GM06990 (cell line): ENCODE measurements at regions not wholly inside any gene's neighbourhood (a gene's known extent, or its start where the extent isn't known, plus 50 kb on each side); places are given as distances from the start of the nearest gene placed in this dataset.
A peak's percentile ranks its signal among the peaks of the same experiment; 100 is the strongest.

ENCODE experiments used
- DNase-seq: peaks from one replicate; pipeline ENCODE4 v3.0.0-alpha.2; 2011; ENCODE audit not compliant: insufficient read length; ENCODE audit errors: extremely low read depth
- H3K27me3 ChIP-seq: replicated peaks from 2 replicates; pipeline ENCODE4 v1.6.0; 2011; ENCODE audit warnings: low read length; ENCODE audit not compliant: control insufficient read depth, insufficient read depth
- H3K36me3 ChIP-seq: 2 replicates; pipeline ENCODE4 v1.5.1; 2011; ENCODE audit warnings: low read length; ENCODE audit not compliant: control insufficient read depth, insufficient read depth
- H3K4me3 ChIP-seq: replicated peaks from 2 replicates; pipeline ENCODE4 v1.5.1; 2011; ENCODE audit warnings: low read depth, mild to moderate bottlenecking, control low read depth, low read length
- TF ChIP-seq, protein P1 (sequence below): IDR thresholded peaks from 2 replicates; pipeline ENCODE4 v1.5.1; 2011; ENCODE audit warnings: low read length, control low read depth, mild to moderate bottlenecking, inconsistent platforms; ENCODE audit not compliant: insufficient read depth, poor library complexity, severe bottlenecking

DNA sequence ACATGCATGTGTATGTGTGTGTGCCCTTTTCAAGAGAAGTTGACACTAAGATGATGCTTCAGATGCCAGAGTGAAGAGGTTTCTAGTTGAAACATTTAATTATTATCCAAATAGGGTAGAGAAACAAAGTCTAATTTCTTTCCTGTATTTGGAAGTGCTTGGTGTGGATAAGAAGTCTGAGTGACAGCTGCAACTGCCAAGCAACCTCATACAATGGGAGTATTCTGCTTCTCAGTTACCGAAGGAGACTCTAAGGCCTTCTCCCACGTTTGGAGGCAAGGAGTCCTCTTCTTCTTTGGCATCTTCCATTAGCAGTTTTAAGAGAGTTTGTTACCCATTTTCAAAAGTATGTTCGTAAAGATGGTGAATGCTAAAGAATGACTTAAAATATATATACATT is 82.4 kb downstream of the HDGFL1 start:
- no peaks in the 10 kb centered on the region for H3K27me3 ChIP-seq
- no peak overlapping the region for H3K4me3 ChIP-seq
- DNase-seq, result no peak
- no peaks in the 10 kb centered on the region for H3K36me3 ChIP-seq
- TF ChIP-seq, protein P1, sequence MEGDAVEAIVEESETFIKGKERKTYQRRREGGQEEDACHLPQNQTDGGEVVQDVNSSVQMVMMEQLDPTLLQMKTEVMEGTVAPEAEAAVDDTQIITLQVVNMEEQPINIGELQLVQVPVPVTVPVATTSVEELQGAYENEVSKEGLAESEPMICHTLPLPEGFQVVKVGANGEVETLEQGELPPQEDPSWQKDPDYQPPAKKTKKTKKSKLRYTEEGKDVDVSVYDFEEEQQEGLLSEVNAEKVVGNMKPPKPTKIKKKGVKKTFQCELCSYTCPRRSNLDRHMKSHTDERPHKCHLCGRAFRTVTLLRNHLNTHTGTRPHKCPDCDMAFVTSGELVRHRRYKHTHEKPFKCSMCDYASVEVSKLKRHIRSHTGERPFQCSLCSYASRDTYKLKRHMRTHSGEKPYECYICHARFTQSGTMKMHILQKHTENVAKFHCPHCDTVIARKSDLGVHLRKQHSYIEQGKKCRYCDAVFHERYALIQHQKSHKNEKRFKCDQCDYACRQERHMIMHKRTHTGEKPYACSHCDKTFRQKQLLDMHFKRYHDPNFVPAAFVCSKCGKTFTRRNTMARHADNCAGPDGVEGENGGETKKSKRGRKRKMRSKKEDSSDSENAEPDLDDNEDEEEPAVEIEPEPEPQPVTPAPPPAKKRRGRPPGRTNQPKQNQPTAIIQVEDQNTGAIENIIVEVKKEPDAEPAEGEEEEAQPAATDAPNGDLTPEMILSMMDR, result no peak

DNA sequence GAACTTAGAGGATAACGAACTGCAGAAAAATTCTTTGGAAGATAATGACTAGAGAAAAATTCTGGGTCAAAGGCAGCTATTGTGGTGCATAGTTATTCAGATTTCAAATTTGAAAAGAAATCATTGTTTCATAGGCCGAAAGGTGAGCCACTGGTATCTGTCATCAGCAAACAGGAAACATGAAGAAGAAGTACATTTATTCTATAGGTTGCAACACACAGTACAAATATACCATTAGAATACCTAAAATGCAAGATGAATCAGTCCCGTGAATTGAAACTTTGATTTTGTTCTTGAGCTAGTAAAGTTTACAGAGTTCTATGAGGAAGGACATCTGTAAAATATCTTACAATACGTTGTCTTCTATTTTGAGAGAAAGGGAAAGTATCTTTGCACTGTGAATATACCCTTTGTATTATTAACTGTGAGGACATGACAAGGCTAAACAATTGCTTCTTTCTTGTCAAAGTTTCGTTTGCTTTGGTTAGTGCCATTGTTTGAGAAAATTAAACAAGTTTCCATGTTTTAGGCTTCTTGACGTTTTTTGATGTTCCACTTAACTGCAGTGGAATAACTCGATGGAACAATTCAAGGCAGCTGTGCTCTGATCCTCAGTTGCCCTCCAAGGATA is 84.7 kb downstream of the HDGFL1 start:
- no peaks in the 10 kb centered on the region for H3K36me3 ChIP-seq
- H3K4me3 ChIP-seq, result no peak overlapping the region
- TF ChIP-seq, protein P1, result no peak
- H3K27me3 ChIP-seq, result no peaks in the 10 kb centered on the region
- no peak for DNase-seq

DNA sequence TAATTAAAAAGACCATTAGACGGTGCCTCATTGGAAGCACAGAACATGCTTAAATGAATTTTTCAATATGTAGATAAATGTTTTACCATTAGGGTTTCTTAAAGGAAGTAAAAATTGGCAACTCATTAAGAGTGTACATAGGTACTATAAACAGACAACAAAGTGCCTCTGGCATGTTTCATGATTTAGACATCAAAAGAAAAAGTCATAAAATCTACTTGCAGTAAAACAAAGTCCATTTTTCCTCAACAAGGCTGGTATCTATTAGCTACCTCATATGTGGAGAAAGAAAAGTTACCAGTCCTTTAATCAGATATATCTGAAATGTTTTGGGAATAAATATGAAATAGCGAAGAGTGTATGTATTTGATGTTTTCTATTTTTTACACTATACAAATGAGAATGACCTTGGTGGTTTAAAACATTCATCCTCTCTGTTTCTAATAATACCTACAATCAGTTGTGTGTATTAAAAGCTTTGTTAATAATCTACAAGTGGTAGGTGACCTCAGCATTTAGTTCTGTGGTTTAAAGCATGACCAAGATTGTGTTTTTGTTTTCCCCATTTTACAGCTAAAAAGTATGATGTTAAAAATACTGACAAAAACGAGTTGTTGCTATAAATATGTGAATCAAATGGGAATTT is 87.5 kb downstream of the HDGFL1 start:
- no peak overlapping the region for H3K4me3 ChIP-seq
- no peaks in the 10 kb centered on the region for H3K27me3 ChIP-seq
- H3K36me3 ChIP-seq, result no peaks in the 10 kb centered on the region
- DNase-seq, result no peak
- TF ChIP-seq, protein P1, result no peak

DNA sequence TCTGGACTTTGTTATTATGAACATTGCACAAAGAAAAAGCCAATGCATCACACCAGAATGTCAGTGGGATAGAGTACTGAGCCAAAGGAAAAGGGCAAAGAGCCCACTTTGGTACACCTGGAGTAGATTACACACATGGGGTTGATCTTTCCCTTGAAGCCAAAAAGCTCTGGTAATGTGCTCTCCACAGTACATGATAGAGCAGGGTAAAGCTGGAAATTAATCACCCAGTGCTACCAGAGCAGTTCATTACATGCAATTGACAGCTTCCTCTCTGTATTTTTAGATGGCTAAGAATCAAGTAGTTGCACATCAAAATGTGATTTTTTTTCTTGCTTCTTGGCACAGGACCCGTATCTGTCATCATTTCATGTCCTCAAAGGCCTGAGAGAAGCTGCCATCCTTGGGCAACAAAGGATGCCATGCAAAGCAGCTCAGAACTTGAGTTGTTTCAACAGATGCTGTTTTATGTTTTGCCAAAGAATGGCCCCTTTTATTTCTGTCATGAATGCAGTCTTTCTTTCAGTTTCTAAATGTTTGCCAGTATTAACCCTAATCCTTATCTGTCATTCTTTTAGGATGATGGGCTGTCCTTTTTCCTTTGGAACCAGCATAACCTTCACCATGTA is 88.1 kb downstream of the HDGFL1 start:
- TF ChIP-seq, protein P1, result no peak
- H3K36me3 ChIP-seq, result no peaks in the 10 kb centered on the region
- H3K4me3 ChIP-seq, result no peak overlapping the region
- peak; percentile 20 for DNase-seq
- no peaks in the 10 kb centered on the region for H3K27me3 ChIP-seq

DNA sequence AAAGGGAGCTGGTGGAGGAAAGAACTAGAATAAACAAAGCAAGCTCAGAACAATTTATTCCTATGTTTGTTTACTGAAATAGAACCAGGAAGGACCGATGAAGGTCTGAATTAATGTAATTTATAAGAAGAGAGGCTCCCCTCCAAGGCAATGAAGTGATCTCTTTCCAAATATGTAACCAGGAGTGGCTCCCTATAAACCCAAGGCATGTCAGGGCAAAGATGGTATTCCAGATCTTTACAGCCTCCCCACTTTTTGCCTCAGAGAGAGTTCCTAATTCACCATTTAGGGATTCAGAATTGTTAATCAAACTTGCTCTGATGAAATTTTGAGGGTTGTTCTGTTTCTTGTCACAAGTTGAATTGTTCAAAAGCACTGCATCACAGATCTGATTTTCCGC is 88.8 kb downstream of the HDGFL1 start:
- Histone ChIP-seq H3K27me3 (no peaks in the 10 kb centered on the region), H3K36me3 (no peaks in the 10 kb centered on the region), H3K4me3 (no peak overlapping the region)
- DNase-seq, result no peak
- TF ChIP-seq, protein P1, result no peak

DNA sequence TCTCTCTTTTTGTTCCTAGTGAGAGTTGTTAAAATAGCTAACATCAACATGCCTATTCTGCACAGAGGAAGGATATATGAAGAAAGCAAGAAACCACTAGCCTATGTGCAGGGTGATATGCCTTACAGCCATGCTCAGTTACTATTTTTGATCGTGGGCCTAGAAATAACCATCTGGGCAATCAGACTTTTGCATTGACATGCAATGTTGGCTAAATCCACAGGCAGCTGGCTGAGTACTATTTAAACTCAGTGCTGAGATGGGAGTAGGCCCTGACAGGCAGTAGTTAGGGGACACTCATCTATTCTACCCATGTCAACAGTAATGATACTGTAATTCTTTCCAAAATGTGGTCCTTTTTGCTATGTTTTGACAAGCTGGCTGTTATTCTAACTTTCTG is 89.6 kb downstream of the HDGFL1 start:
- Histone ChIP-seq H3K36me3 (no peaks in the 10 kb centered on the region), H3K4me3 (no peak overlapping the region), H3K27me3 (no peaks in the 10 kb centered on the region)
- TF ChIP-seq, protein P1, result no peak
- no peak for DNase-seq
